Adrenal gland (tissue), 9 donors: ENCODE measurements at regions not wholly inside any gene's neighbourhood (a gene's known extent, or its start where the extent isn't known, plus 50 kb on each side); places are given as distances from the start of the nearest gene placed in this dataset.

Source experiments
- DNase-seq, 7 donors: peaks; one replicate each; pipeline ENCODE4 v3.0.0-alpha.2; 2019 to 2020
- H3K27ac ChIP-seq, 5 donors: fragments of 200-600 bp; sonication (generic) in 4 of 5; 1 replicate in 3 of 5; 2 replicates in 2 of 5; pipeline versions ENCODE4 v1.5.1 to v1.8.0; 2016 to 2020; ENCODE audit warnings: mild to moderate bottlenecking in 1 of 5
- H3K27me3 ChIP-seq: fragments of 200-600 bp; 2 replicates; pipeline ENCODE4 v1.8.0; 2021
- H3K36me3 ChIP-seq, 2 donors: fragments of 200-600 bp; replicated peaks in 1 of 2; 1 replicate in 1 of 2; 2 replicates in 1 of 2; pipeline versions ENCODE4 v1.5.1 to v1.8.0; 2018 to 2022
- H3K4me1 ChIP-seq, 2 donors: fragments of 200-600 bp; replicated peaks in 1 of 2; 1 replicate in 1 of 2; 2 replicates in 1 of 2; pipeline versions ENCODE4 v1.5.1 to v1.8.0; 2018 to 2021
- H3K4me3 ChIP-seq, 4 donors: fragments of 200-600 bp; sonication (generic) in 3 of 4; one replicate each; pipeline ENCODE4 v1.5.1; 2016 to 2018
- H3K9me3 ChIP-seq, 3 donors: fragments of 200-600 bp; sonication (generic) in 1 of 3; replicated peaks in 1 of 3; 1 replicate in 2 of 3; 2 replicates in 1 of 3; pipeline versions ENCODE4 v1.5.1 to v1.8.0; 2016 to 2021
- CTCF ChIP-seq, 6 experiments: fragments of 450-650 bp in 4 of 6; fragments of 200-600 bp in 2 of 6; sonication (generic) in 1 of 6; IDR thresholded peaks; 1 replicate in 5 of 6; 2 replicates in 1 of 6; pipeline versions ENCODE4 v1.5.1 to v1.8.0; 2016 to 2021; ENCODE audit warnings: antibody characterized with exemption in 6 of 6, mild to moderate bottlenecking in 2 of 6, moderate library complexity in 1 of 6
- POLR2A ChIP-seq, 2 donors: fragments of 450-650 bp; IDR thresholded peaks; one replicate each; pipeline ENCODE4 v1.6.1; 2017; ENCODE audit warnings: antibody characterized with exemption in 2 of 2, mild to moderate bottlenecking in 2 of 2, moderate library complexity in 1 of 2
- WGBS, 4 donors: extraction: QIAGEN DNeasy Blood & Tissue Kit in 2 of 4; methylation state at CpG; one replicate each; pipeline versions ENCODE4 v1.1.5 to v1.1.7; 2013 to 2017; 5-methylcytosine and 5-hydroxymethylcytosine counted together
- intact Hi-C, 2 donors: fragments of 100-400 bp; cut with DNase I; formaldehyde crosslinking; loops; one replicate each; pipeline versions ENCODE4 v1.14.1 to v1.15.0; 2022 to 2023
- donor health status: healthy with polysubstance abuse.
- donor health status: Bipolar disorder and iron deficiency.
- donor health status: DM: yes; HTN: yes; CAD: no.
- donor health status: DM: no; HTN: no; CAD: no.
- donor health status: DM: no; HTN: no; CAD: no.

- Histone ChIP-seq H3K4me1 (no peaks in the 10 kb centered on the region), H3K4me3 (no peak overlapping the region), H3K27me3 (no peaks in the 10 kb centered on the region), H3K27ac (no peak overlapping the region), H3K36me3 (no peaks in the 10 kb centered on the region), H3K9me3 (no peaks in the 10 kb centered on the region)
- intact Hi-C loops = no loop called here
- TF ChIP-seq POLR2A (IDR thresholded peaks at IDR 0.05) (no peak), CTCF (IDR thresholded peaks at IDR 0.05) (no peak)
- DNase-seq = no peak
These were observed 332.5 kb downstream of the FRK start for GRCh38 chr6:115728171-115728570.

- Histone ChIP-seq H3K9me3 (no peaks in the 10 kb centered on the region), H3K36me3 (no peaks in the 10 kb centered on the region), H3K4me1 (no peaks in the 10 kb centered on the region), H3K4me3 (no peak overlapping the region), H3K27me3 (no peaks in the 10 kb centered on the region), H3K27ac (no peak overlapping the region)
- WGBS, 4 donors = 74 to 83% (median 78%) methylated on average over 2 of the region's 2 CpGs
- TF ChIP-seq POLR2A (IDR thresholded peaks at IDR 0.05) (no peak), CTCF (IDR thresholded peaks at IDR 0.05) (no peak)
- intact Hi-C loops = no loop called here
- DNase-seq = no peak
These were observed 339.1 kb downstream of the FRK start for GRCh38 chr6:115721564-115721963.

- H3K36me3 ChIP-seq = no peaks in the 10 kb centered on the region
- no peaks in the 10 kb centered on the region for H3K27me3 ChIP-seq
- intact Hi-C loops = no loop called here
- 94 to 100% (median 96%) methylated on average over 1 of the region's 1 CpG for WGBS, 4 donors
- H3K4me1 ChIP-seq = no peaks in the 10 kb centered on the region
- no peaks in the 10 kb centered on the region for H3K9me3 ChIP-seq
- DNase-seq = no peak
- H3K4me3 ChIP-seq = no peak overlapping the region
- H3K27ac ChIP-seq = no peak overlapping the region
- TF ChIP-seq POLR2A (IDR thresholded peaks at IDR 0.05) (no peak), CTCF (IDR thresholded peaks at IDR 0.05) (no peak)
These were observed 339.8 kb downstream of the FRK start for GRCh38 chr6:115720900-115721299.

GRCh38 chr6:115717472-115717871 is 343.2 kb downstream of the FRK start:
- intact Hi-C loops = no loop called here

More at GRCh38 chr6:115717472-115717871, 343.2 kb downstream of the FRK start:
- 67 to 92% (median 75%) methylated on average over 1 of the region's 1 CpG for WGBS, 4 donors
- no peak overlapping the region for H3K27ac ChIP-seq
- H3K4me1 ChIP-seq = peaks cover 0 to 5% of the 10 kb centered on the region in 2 donors
- no peaks in the 10 kb centered on the region for H3K27me3 ChIP-seq
- no peaks in the 10 kb centered on the region for H3K36me3 ChIP-seq
- no peak overlapping the region for H3K4me3 ChIP-seq
- TF ChIP-seq POLR2A (IDR thresholded peaks at IDR 0.05) (no peak), CTCF (IDR thresholded peaks at IDR 0.05) (no peak)
- DNase-seq = no peak
- no peaks in the 10 kb centered on the region for H3K9me3 ChIP-seq
